Head of caudate nucleus (tissue), 42 donors: ENCODE measurements at regions not wholly inside any gene's neighbourhood (a gene's known extent, or its start where the extent isn't known, plus 50 kb on each side); places are given as distances from the start of the nearest gene placed in this dataset.
A peak's percentile ranks its signal among the peaks of the same experiment; 100 is the strongest.
"Not testable (repeated sequence)": the region's sequence is repeated elsewhere in the genome, so short reads cannot be mapped to it uniquely, and the experiment has no call there.

Source experiments
- DNase-seq, 42 donors: peaks; one replicate each; pipeline versions ENCODE4 v3.0.0 to v3.0.0-alpha.2; 2020 to 2021; ENCODE audit warnings: mixed read lengths in 7 of 42
- intact Hi-C: fragments of 100-400 bp; cut with DNase I; formaldehyde crosslinking; loops from one replicate; pipeline ENCODE4 v1.15.0; 2022

DNA sequence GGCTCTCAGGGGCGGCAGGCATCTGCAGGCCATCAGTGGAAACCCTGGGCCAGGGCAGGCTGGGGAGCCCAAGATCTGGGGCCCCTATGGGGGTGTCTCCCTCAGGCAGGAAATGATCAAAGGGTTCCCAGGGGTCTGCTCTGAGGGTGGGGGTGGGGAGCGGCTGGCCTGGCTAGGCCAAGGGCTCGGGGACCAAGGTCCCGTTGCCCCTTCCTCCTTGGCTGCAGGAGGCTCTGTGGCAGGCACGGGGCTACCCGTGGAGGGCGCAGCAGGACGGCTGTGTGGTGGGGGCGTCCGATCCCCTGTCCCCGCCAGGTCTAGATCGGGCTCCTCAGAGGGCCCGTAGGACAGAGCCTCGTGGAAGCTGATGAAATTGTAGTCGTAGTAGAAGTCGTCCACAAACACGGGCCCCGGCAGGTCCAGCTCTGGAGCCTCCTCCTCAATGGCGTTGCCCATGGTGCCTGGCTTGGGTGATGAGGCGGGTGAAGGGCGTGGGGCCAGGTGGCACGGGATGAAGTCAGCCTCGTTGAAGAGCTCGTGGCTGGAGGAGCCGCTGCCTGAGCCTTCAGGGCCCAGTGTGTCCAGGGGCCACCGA, 117.8 kb upstream of the AKAP13 start:
- intact Hi-C loops, result not testable (repeated sequence)
- DNase-seq, result peak in 1 of 42 donors; percentile 22

DNA sequence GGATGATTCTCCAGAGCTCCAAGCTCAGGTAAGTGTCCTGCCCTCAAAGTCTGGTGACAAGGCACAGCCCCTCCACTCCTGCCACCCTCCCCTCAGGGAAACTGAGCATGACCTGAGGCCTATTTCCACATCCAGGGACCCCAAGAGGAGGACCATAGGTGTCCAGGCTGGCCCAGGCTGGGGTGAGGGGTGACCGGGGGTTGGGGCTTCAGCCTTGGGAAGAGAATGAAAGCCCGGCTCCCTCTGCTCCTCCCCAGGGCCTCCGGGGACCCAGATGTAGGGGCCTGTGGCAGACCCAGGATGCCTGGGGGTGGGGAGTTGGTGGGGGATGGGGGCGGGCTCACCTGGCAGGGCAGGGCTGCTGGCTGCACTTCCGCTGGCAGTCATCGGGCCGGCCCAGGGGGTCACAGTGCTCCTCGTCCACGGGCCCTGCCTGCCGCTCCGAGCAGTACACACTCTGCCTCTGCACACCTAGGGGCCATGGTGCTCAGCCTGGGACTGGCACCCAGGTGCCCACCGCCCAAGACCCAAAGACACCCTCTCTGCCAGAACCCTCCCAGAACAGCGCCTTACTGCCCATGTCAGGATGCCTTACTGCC, 116.5 kb upstream of the AKAP13 start:
- intact Hi-C loops, result not testable (repeated sequence)
- peak in 1 of 42 donors; percentile 8 for DNase-seq

DNA sequence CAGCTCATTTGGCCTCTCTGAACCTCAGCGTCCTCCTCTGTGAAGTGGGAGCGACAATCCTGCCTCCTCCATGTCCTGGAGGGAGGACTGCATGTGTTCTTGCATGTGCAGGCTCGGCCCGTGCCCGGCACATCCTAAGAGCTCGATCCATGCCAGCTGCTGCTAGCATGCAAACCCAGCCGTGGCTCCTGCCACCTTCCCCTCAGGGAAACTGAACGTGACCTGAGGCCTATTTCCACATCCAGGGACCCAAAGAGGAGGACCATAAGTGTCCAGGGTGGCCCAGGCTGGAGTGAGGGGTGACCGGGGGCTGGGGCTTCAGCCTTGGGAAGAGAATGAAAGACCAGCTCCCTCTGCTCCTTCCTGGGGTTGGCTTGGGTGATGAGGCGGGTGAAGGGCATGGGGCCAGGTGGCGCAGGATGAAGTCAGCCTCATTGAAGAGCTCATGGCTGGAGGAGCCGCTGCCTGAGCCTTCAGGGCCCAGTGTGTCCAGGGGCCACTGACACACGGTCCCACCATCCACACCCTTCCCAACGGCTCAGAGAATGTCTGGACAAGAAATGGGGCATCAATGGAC, 115.7 kb upstream of the AKAP13 start:
- intact Hi-C loops, DNase-seq: not testable (repeated sequence)

DNA sequence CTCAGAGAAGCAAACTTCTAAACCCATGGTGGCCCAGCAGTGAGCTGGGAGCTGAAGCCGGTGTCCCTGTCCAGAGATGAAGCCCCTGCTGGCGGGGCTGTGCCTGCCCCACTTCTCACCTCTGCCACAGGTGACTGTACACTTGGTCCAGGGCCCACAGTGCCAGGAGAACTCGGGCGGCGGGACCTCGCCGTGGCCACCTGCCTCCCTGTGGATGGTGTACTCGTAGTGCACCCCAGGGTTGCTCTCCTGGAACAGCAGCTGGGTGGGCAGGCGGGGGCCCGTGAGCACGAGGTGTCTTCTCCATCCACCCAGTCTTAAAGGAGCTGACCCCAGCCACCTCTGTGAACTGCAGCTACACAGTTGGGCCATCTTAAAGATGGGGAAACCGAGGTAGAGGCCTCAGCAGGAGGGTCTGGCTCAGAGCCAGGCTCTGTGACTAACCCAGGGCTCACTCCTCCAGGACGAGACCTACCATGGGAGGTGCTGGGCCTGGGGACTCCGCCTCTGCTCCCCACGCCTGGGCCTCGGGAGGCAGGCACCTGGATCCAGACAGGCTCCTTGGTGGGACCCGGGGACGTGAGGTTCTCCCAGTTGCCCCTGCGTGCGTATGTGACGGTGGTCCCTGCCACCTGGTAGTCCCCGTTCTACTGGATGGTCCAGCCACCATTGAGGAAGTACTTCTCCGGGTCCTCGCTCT, 113.1 kb upstream of the AKAP13 start:
- intact Hi-C loops, DNase-seq: not testable (repeated sequence)

DNA sequence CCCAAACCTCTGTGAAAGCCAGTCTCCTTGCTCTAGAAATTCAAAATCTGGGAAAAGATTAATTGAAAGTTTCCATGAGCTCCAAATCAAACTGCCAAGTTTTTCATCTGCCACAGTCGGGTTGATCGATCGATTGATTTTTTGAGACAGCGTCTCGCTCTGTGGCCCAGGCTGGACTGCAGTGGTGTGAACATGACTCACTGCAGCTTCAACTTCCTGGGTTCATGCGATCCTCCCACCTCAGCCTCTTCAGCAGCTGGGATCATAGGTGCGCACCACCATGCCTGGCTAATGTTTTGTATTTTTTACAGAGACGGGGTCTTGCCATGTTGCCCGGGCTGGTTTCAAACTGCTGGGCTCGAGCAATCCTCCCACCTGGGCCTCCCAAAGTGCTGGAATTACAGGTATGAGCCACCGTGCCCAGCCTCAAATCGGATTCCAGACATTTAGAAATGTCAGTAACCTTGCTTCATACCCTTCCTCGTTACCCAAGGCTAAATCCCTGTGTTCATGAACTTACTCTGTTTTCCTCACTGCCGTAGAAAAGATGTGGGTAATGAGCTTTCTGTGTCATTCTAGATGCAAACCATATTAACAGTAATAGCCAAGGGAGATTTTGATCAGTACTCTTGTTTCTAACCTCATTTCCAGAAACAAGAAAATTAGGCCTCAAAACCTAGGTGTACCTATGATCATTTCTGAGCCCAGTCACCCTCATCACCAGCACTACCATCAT, 105.9 kb upstream of the AKAP13 start:
- intact Hi-C loops, result no loop called here
- DNase-seq, result no peak

DNA sequence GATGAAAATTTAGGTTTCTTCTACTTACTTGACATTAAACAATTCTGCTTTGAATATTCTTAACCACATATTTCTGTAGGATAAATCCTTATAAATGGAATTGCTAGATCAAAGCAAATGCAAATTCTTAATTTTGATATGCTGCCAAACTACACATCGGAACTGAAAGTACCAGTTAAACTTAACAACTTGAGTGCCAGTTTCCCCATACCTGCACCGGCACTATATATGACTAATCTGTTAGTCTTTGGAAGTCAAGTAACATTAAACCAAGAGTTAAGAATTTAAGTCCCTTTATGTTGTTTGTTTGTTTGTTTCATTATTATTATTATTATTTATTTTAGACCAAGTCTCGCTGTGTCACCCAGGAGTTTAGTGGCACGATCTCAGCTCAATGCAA, 103.9 kb upstream of the AKAP13 start:
- intact Hi-C loops, result no loop called here
- no peak for DNase-seq

DNA sequence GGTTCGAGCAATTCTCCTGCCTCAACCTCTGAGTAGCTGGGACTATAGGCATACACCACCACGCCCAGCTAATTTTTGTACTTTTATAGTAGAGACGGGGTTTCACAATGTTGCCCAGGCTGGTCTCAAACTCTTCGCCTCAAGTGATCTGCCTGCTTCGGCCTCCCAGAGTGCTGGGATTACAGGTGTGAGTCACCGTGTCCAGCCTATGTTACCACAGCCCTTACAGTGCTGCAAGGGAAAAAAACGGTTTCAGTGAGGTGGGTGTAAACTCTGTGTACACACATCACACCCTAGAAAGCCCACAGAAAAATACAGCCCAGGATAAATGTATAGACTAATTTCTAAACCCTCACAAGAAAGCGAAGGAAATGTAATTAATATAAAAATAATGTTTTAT, 103.5 kb upstream of the AKAP13 start:
- intact Hi-C loops, result no loop called here
- no peak for DNase-seq

DNA sequence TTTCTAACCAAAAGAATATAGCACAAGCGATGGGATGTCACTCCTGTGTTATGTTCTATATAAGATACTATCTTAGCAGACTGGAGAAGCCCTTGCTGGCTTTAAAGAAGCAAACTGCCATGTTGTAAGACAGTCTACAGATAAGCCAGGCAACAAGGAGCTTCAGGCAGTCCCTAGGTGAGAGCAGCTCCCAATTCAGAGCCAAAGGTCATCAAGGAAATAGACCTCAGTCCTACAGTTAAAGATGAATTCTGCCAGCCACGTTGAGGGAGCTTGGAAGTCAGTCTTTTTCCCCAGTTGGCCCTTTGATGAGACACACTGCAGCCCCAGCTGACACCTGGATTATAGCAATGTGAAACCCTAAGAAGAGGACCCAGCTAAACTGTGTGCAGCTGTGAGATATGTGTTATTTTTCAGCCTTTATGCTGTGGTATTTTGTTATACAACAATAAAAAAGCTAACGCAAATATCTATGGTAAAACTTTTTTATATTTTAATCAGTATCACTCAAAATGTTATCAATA, 102.5 kb upstream of the AKAP13 start:
- intact Hi-C loops, result no loop called here
- no peak for DNase-seq

DNA sequence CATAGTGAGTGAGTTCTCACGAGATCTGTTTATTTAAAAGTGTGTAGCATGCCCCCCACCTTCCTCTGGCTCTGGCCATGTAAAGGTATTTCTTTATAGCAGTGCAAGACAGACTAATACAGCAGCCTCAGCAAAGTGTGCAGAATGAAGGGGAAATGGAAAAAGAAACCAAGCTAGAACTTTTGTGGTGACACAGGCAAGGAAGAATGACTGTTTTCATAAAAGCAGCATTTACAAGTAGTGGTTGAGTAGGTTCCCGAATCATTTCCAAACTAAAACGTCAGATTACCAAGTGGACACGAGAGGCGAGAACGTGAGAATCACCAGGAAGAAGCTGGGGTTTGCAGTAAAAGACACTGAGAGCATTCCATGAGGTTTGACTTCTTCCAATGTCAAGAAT, 100.2 kb upstream of the AKAP13 start:
- intact Hi-C loops, result no loop called here
- no peak for DNase-seq

DNA sequence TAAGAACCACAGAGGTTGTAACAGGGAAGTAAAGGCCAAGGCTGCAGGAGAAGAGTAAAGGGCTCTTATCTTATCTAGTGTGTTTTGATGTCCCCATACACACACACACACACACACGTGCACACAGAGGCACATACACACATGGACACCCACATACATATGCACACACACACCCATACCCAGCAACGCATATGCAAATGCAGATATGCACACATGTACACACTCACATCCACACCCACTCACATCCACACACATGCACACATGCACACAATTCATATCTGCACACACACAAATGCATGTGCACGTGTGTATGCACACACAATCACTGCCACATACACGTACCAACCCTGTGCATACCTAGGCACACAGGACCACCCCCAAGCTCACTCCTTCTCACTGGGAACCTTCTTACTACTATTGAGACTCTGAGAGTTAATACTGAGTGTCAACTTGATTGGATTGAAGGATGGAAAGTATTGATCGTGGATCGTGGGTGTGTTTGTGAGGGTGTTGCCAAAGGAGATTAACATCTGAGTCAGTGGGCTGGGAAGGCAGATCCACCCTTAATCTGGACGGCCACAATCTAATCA, 99.0 kb upstream of the AKAP13 start:
- no peak for DNase-seq
- intact Hi-C loops, result no loop called here

DNA sequence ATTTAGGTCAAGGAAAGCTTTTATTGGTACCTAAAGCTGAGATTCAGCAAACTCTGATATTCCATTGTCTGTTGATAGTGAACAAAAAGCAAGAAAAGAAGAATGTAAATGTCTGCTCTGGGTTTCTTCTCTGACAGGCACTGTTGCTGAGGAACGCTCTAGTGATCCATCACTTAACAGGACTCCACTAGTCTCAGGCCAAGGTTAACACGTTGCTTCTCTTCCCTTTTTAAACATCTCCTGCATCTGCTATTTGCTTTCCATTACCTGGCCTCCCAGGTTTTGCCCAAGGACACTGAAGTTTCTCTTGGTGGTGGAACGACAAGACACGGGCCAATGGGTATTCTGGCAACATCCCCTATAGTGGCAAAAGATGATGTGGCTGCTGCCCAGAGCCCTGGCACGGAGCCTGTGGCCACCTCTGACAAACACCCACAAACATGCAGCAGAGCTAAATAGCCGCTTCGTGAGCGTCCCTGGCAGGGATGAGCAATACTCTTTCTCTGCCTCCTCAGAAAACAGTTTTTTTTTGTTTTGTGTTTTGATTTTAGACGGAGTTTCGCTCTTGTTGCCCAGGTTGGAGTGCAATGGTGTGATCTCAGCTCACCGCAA, 97.8 kb upstream of the AKAP13 start:
- DNase-seq, result no peak
- intact Hi-C loops, result no loop called here

DNA sequence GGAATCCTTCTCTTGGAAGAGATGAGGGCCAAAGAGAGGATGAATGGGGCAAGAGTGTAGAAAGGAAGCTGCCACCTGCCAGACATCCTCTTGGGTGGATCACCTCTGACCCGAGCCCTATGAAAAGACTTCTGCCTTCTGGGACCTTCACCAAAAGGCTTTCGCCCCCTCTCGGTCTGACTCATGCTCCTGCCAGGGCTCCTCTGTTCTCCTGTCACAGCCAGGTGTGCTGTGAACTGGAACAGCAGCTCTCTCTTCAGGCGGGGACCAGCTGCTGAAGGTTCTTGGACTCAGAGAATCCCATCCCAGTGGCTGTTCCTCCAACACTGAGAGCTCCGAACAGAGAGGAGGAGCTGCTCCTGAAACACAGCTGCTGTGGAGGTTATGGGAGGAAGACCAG, 96.6 kb upstream of the AKAP13 start:
- peak in 1 of 42 donors; percentile 5 for DNase-seq
- intact Hi-C loops, result not testable (repeated sequence)

DNA sequence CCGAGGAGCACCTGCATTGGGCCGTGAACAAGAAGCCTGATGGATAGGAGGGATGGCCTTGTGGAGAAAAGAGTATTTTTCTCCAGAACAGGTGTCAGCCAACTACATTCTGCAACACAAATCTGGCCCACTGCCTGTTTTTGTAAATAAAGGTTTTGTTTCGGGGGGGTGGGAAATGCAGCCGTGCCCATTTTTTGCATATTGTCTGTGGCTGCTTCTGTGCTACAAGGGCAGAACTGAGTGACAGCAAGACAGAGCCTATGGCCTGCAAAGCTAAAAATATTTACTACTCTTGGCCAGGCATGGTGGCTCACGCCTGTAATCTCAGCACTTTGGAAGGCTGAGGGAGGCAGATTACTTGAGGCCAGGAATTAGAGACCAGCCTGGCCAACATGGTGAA, 95.9 kb upstream of the AKAP13 start:
- intact Hi-C loops, result no loop called here
- no peak for DNase-seq

DNA sequence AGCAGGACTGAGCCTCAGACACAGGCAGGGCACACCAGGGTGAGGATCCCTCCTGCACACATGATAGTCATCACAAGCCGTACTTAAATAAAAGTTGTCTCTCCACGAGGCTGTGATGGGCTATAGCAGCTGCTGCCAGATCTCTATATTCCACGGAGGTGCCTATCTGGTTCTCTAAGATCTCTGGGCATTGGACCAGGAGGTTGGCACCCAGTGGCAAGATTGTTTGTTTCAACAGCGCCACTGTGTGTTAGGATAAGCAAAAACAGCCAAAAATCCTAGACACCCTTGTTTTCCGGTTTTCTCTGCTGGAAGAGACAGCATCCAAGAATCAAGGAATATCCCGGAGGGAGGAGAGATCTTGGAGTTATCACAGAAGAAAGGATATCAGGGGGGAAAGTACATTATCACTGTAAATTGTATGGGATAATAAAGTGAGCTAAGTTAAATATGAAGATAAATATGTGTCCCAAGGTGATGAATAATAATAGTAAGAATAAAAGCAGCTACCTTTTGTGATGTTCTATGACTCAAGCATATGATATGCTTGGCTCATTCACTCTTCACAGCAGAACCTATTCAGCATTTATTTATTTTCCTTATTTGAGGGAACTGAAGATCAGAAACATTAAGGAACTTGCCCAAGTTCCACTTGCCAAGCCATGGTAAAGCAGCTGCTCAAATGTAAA, 90.6 kb upstream of the AKAP13 start:
- intact Hi-C loops, result no loop called here
- peak in 26 of 42 donors; percentile 6 to 65 (median 32) for DNase-seq

DNA sequence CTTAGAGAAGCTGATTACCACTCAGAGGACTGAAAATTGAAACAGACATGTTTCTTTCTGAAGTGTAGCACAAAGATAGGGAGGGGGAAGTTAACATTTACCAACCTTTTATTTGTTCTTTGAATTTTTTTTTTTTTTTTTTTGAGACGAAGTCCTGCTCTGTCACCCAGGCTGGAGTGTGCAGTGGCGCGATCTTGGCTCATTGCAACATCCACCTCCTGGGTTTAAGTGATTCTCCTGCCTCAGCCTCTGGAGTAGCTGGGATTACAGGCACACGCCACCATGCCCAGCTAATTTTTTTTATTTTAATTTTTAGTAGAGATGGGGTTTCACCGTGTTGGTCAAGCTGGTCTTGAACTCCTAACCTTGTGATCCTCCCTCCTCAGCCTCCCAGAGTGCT, 87.8 kb upstream of the AKAP13 start:
- intact Hi-C loops, DNase-seq: not testable (repeated sequence)

DNA sequence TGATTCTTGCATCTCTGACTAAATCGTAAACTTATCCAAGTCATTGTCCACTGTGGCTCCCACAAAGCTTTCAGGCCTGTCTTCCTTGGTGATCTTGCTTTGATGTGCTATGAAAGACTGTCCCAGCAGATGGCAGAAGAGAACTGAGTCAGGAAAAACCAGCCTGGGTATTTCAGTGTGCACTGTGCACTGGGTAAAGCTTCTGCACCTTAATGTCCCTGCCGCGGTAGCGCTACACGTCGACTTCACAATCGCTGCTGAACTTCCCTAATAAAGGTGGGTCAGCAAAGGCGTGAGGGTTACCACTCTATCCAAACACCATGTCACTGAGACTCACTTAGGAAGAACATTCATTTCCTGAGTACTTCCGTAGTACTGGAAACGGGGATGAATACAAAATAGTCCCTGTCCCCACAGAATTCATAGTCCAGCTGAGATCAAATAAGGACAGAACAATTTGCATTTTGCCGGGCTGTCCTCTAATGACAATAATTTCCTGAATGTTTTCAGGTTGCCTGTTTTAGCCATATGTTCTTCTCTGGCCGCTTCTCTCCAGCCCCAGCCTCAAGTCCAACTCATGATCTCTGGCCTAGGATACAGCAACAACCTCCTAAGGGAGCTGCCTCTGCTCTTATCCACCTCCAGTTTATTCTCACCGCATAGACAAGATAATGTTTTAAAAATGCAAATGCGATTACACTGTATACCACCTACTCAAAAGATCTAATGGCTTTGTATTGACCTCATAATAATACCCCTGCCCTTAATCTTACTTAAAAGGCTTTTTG, 83.6 kb upstream of the AKAP13 start:
- intact Hi-C loops, result no loop called here
- DNase-seq, result peak in 41 of 42 donors; percentile 24 to 86 (median 63)

DNA sequence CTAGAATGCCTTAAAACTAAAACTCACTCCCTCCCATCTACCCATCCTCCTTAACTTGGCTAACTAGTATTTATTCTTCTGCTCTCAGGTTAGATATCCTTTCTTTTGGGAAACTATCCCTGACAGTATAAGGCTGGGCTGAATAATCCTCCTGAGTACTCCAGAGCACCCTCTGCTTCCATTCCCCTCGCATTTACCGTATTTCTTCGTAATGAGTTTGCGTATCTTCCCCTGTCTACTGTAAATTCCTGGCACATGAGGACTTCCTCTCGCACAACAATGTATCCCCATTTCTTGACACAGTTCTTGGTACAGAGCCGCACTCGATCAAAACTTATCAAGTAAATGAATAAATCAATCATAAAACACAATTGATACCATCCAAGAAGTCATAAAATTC, 82.9 kb upstream of the AKAP13 start:
- intact Hi-C loops, result no loop called here
- DNase-seq, result no peak
